DOHH2 (cell line): ENCODE measurements at regions not wholly inside any gene's neighbourhood (a gene's known extent, or its start where the extent isn't known, plus 50 kb on each side); places are given as distances from the start of the nearest gene placed in this dataset.
"Not testable (repeated sequence)": the region's sequence is repeated elsewhere in the genome, so short reads cannot be mapped to it uniquely, and the experiment has no call there.

ENCODE experiments used
- H3F3A ChIP-seq: fragments of 200-600 bp; sonication (generic), shearing (Covaris generic); 2 replicates; pipeline ENCODE4 v1.6.0; 2016; ENCODE audit warnings: antibody characterized with exemption, mild to moderate bottlenecking; ENCODE audit not compliant: control insufficient read depth, insufficient read depth
- H3K27ac ChIP-seq: fragments of 200-600 bp; sonication (generic); 2 replicates; pipeline ENCODE4 v1.5.1; 2014; ENCODE audit warnings: low read depth, mild to moderate bottlenecking, low read length, moderate library complexity
- H3K27me3 ChIP-seq: fragments of 200-600 bp; sonication (generic); 2 replicates; pipeline ENCODE4 v1.6.1; 2014; ENCODE audit warnings: mild to moderate bottlenecking, low read length, mixed read lengths; ENCODE audit not compliant: control insufficient read depth
- H3K36me3 ChIP-seq: fragments of 200-600 bp; sonication (generic); 2 replicates; pipeline ENCODE4 v1.6.1; 2014; ENCODE audit warnings: mild to moderate bottlenecking, low read length, moderate library complexity, mixed read lengths; ENCODE audit not compliant: control insufficient read depth
- H3K4me1 ChIP-seq: fragments of 200-600 bp; sonication (generic); 2 replicates; pipeline ENCODE4 v1.6.1; 2014; ENCODE audit warnings: mild to moderate bottlenecking, low read length, mixed read lengths; ENCODE audit not compliant: control insufficient read depth
- H3K4me2 ChIP-seq: fragments of 200-600 bp; sonication (generic); 2 replicates; pipeline ENCODE4 v1.6.0; 2014; ENCODE audit warnings: mild to moderate bottlenecking, low read length, moderate library complexity
- H3K4me3 ChIP-seq: fragments of 200-600 bp; sonication (generic); 2 replicates; pipeline ENCODE4 v1.5.1; 2014; ENCODE audit warnings: mild to moderate bottlenecking, low read length, mixed read lengths
- H3K79me2 ChIP-seq: fragments of 200-600 bp; sonication (generic); 2 replicates; pipeline ENCODE4 v1.6.1; 2014; ENCODE audit warnings: mild to moderate bottlenecking, low read length, mixed read lengths; ENCODE audit not compliant: control insufficient read depth
- H3K9me2 ChIP-seq: fragments of 200-600 bp; sonication (generic); replicated peaks from 2 replicates; pipeline ENCODE4 v1.6.1; 2014; ENCODE audit warnings: mild to moderate bottlenecking, low read length, mixed read lengths; ENCODE audit not compliant: control insufficient read depth
- H3K9me3 ChIP-seq: fragments of 200-600 bp; sonication (generic); 2 replicates; pipeline ENCODE4 v1.6.1; 2014; ENCODE audit warnings: antibody characterized with exemption, low read length, mixed read lengths; ENCODE audit not compliant: control insufficient read depth, insufficient read depth
- H4K20me1 ChIP-seq: fragments of 200-600 bp; sonication (generic); 2 replicates; pipeline ENCODE4 v1.6.0; 2014; ENCODE audit warnings: low read depth, mild to moderate bottlenecking, antibody characterized with exemption, low read length, moderate library complexity; ENCODE audit not compliant: control insufficient read depth, insufficient read depth
- EZH2phosphoT487 ChIP-seq: fragments of 200-600 bp; sonication (generic); IDR thresholded peaks from 2 replicates; pipeline ENCODE4 v1.6.1; 2017; ENCODE audit warnings: borderline replicate concordance, mild to moderate bottlenecking, antibody characterized with exemption, low read length, moderate library complexity, mixed read lengths
- TF ChIP-seq, protein P1 (sequence below): fragments of 200-600 bp; sonication (generic); IDR thresholded peaks from one replicate; pipeline ENCODE4 v1.5.1; 2014; ENCODE audit warnings: antibody characterized with exemption, mild to moderate bottlenecking, low read depth, low read length; ENCODE audit not compliant: poor library complexity, severe bottlenecking

DNA sequence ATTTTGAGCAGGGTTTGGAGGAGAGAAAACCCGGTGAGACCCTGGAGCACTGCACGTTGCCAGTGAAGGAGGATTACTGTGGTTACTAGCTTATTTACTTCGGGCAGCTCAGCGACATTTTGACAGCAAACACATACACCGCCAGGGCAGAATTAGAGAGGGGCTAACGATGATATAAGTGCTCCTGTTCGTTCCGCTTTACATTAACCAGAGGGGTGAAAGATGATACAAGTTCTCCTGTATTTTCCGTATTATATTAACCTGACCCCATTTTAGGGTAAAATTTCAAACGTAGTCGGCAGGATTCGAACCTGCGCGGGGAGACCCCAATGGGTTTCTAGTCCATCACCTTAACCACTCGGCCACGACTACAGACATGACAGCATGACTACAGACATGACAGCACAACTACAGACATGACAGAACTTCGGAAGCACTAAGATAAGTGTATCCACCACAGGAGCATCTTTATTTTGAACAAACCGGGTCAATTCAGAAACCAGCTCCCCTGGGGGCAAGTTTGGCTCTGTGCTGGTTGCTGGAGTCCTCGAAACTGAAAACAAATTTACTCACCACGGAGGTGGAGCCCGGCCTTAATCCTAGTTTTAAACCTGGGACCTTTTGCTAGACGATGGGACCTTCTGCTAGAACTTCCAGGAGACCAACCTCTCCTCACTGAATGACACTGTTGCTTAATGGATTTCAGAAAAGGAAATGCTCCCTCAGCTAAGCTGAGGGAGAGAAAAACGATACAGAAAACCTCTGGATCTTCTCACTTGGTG lies 80.4 kb upstream of the ZNF184 start:
- no peak overlapping the region for H3K27ac ChIP-seq
- H3K4me1 ChIP-seq = peaks cover 10% of the 10 kb centered on the region
- peak overlapping the region; percentile 66 for H3K4me2 ChIP-seq

DNA sequence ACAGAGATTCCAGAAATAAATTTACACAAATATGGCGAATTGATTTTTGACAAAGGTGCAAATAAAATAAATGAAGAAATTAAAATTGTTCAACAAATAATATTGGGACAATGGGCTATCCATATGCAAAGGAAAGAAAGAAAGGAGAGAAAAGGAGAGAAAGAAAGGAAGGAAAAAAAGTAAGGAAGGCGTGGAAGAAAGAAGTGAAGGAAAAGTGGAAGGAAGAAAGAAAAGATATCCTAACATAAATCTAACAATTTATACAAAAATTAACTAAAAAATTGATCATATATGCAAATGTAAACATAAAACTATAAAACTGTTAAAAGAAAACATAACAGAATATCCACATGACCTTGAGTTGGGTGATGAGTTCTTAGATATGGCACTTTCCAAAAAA lies 78.7 kb upstream of the ZNF184 start:
- H3K27me3 ChIP-seq = peaks cover 20% of the 10 kb centered on the region
- no peaks in the 10 kb centered on the region for H3K36me3 ChIP-seq
- no peaks in the 10 kb centered on the region for H4K20me1 ChIP-seq
- no peaks in the 10 kb centered on the region for H3K9me3 ChIP-seq
- no peaks in the 10 kb centered on the region for H3F3A ChIP-seq
- no peak overlapping the region for H3K4me2 ChIP-seq
- peaks cover 15% of the 10 kb centered on the region for H3K4me1 ChIP-seq
- H3K79me2 ChIP-seq = no peaks in the 10 kb centered on the region
- no peak overlapping the region for H3K27ac ChIP-seq
- TF ChIP-seq, protein P1, sequence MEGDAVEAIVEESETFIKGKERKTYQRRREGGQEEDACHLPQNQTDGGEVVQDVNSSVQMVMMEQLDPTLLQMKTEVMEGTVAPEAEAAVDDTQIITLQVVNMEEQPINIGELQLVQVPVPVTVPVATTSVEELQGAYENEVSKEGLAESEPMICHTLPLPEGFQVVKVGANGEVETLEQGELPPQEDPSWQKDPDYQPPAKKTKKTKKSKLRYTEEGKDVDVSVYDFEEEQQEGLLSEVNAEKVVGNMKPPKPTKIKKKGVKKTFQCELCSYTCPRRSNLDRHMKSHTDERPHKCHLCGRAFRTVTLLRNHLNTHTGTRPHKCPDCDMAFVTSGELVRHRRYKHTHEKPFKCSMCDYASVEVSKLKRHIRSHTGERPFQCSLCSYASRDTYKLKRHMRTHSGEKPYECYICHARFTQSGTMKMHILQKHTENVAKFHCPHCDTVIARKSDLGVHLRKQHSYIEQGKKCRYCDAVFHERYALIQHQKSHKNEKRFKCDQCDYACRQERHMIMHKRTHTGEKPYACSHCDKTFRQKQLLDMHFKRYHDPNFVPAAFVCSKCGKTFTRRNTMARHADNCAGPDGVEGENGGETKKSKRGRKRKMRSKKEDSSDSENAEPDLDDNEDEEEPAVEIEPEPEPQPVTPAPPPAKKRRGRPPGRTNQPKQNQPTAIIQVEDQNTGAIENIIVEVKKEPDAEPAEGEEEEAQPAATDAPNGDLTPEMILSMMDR = no peak
- TF ChIP-seq EZH2phosphoT487 = no peak
- no peaks in the 10 kb centered on the region for H3K9me2 ChIP-seq
- H3K4me3 ChIP-seq = no peak overlapping the region

More for the DNA sequence above, 80.4 kb upstream of the ZNF184 start:
- Histone ChIP-seq H3K27me3 (peaks cover 17% of the 10 kb centered on the region), H3F3A (no peaks in the 10 kb centered on the region), H3K79me2 (no peaks in the 10 kb centered on the region), H4K20me1 (no peaks in the 10 kb centered on the region), H3K36me3 (no peaks in the 10 kb centered on the region), H3K9me2 (no peaks in the 10 kb centered on the region), H3K4me3 (peak overlapping the region; percentile 62), H3K9me3 (no peaks in the 10 kb centered on the region)
- TF ChIP-seq EZH2phosphoT487 = no peak
- TF ChIP-seq, protein P1 = no peak

DNA sequence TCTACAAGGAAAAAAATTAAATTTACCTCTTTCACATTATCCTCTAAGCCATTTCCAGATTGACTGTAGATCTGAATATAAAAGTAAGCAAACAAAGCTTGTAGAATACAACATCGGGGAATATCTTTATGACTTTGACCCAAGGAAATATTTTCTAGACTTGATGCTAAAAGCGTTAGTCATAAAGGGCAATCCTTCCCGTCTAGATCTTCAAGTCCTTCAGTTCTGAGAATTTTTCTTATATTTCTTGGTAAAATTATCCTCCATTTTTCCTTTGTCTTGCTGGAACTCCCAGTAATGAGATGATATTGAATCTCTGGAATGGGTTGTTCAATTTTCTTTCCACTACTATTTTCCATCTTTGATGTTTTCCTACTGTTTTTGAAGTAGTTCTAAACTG lies 77.8 kb upstream of the ZNF184 start:
- Histone ChIP-seq H3K36me3 (no peaks in the 10 kb centered on the region), H3K9me2 (no peaks in the 10 kb centered on the region), H4K20me1 (no peaks in the 10 kb centered on the region), H3K4me3 (no peak overlapping the region), H3K9me3 (no peaks in the 10 kb centered on the region), H3K27me3 (peaks cover 28% of the 10 kb centered on the region), H3K27ac (no peak overlapping the region), H3K79me2 (no peaks in the 10 kb centered on the region), H3F3A (no peaks in the 10 kb centered on the region), H3K4me2 (no peak overlapping the region), H3K4me1 (peaks cover 17% of the 10 kb centered on the region)
- TF ChIP-seq, protein P1 = no peak
- no peak for TF ChIP-seq EZH2phosphoT487

DNA sequence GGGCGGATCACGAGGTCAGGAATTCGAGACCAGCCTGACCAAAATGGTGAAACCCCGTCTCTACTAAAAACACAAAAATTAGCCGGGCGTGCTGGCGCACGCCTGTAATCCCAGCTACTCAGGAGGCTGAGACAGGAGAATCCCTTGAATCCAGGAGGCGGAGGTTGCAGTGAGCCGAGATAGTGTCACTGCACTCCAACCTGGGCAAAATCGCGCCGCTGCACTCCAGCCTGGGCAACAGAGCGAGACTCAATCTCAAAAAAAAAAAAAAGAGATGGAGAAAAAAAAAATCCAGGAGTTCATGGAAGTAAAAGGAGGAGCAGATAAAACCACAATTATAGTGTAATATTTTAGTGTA lies 76.3 kb upstream of the ZNF184 start:
- Histone ChIP-seq H3K27me3 (peaks cover 42% of the 10 kb centered on the region), H3K4me1 (peaks cover 22% of the 10 kb centered on the region), H3K4me2 (peak overlapping the region; percentile 66)
- not testable (repeated sequence) for H3K36me3 ChIP-seq, H3K9me2 ChIP-seq, H3K27ac ChIP-seq, H3K79me2 ChIP-seq, H3F3A ChIP-seq, H3K9me3 ChIP-seq, H3K4me3 ChIP-seq, H4K20me1 ChIP-seq
